AG04450 (cell line): ENCODE measurements at regions not wholly inside any gene's neighbourhood (a gene's known extent, or its start where the extent isn't known, plus 50 kb on each side); places are given as distances from the start of the nearest gene placed in this dataset.

Experiments used
- CTCF ChIA-PET: fragments of 300-600, 350-600 bp; formaldehyde crosslinking; extraction: SDS; loops from one replicate; lab custom pipeline; 2022; ENCODE audit warnings: antibody characterized with exemption, inconsistent platforms; lab: Charles Lee
- POLR2A ChIA-PET: fragments of 350-600 bp; formaldehyde crosslinking; extraction: SDS; loops from one replicate; lab custom pipeline; 2021; ENCODE audit warnings: antibody characterized with exemption, inconsistent platforms; lab: Yijun Ruan, JAX
- DNase-seq: peaks from one replicate; pipeline ENCODE4 v3.0.0-alpha.2; 2011; ENCODE audit warnings: low read depth, low spot score
- H3K27ac ChIP-seq: one replicate; pipeline ENCODE4 v1.5.1; 2012; ENCODE audit warnings: low read depth, low read length, control low read depth
- H3K27me3 ChIP-seq: one replicate; pipeline ENCODE4 v1.6.0; 2012; ENCODE audit warnings: low read length; ENCODE audit not compliant: control insufficient read depth, insufficient read depth
- H3K4me3 ChIP-seq: 2 replicates; pipeline ENCODE4 v1.5.1; 2011; ENCODE audit warnings: mild to moderate bottlenecking, low read depth, low read length, control low read depth
- H3K9me3 ChIP-seq: 2 replicates; pipeline ENCODE4 v1.5.1; 2012; ENCODE audit warnings: low read length; ENCODE audit not compliant: control insufficient read depth, insufficient read depth
- TF ChIP-seq, protein P1 (sequence below): IDR thresholded peaks from 2 replicates; pipeline ENCODE4 v1.5.1; 2011; ENCODE audit warnings: low read depth, low read length, control low read depth, inconsistent platforms

- CTCF ChIA-PET, result interaction anchor here (1.0 kb wide), 1 partner anchor 125 kb away, joined by 4 read pairs; no protein-coding TSS in a partner anchor
- POLR2A ChIA-PET, result no interaction called here
- H3K27ac ChIP-seq, result peak overlapping the region; percentile 31
Measured at GRCh38 chr16:86198206-86199118, 299.5 kb downstream of the IRF8 start.

DNA sequence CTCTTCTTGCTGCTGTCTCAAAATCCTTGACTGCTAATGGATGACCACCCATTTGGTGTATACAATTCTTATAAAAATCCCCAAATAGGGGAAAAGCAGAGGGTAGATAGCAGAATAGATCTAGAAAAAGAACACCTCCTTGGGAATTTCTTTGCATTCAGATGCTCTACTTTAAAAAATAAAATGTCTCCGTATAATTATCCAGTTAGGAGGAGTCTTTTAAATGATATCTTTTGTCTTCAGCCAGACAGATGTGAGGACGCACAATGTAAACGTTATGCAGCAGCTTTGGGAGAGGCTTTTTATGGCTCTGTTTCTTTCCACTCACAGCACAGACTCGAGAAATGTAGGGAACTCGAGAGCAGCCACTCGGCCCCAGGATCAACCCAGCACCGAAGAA is 300.2 kb downstream of the IRF8 start:
- Histone ChIP-seq H3K9me3 (peaks cover 3% of the 10 kb centered on the region; the same call in 1 of the 2 replicates), H3K27ac (peak overlapping the region; percentile 96), H3K27me3 (no peaks in the 10 kb centered on the region), H3K4me3 (no peak overlapping the region)
- POLR2A ChIA-PET, result interaction anchor here (0.6 to 1.5 kb wide), 3 partner anchors 22 to 317 kb away, joined by 3 to 6 read pairs (median 6); no protein-coding TSS in a partner anchor
- CTCF ChIA-PET, result interaction anchor here (1.0 to 1.7 kb wide), 3 partner anchors 126 to 378 kb away, joined by 4 to 7 read pairs (median 4); no protein-coding TSS in a partner anchor
- TF ChIP-seq, protein P1, sequence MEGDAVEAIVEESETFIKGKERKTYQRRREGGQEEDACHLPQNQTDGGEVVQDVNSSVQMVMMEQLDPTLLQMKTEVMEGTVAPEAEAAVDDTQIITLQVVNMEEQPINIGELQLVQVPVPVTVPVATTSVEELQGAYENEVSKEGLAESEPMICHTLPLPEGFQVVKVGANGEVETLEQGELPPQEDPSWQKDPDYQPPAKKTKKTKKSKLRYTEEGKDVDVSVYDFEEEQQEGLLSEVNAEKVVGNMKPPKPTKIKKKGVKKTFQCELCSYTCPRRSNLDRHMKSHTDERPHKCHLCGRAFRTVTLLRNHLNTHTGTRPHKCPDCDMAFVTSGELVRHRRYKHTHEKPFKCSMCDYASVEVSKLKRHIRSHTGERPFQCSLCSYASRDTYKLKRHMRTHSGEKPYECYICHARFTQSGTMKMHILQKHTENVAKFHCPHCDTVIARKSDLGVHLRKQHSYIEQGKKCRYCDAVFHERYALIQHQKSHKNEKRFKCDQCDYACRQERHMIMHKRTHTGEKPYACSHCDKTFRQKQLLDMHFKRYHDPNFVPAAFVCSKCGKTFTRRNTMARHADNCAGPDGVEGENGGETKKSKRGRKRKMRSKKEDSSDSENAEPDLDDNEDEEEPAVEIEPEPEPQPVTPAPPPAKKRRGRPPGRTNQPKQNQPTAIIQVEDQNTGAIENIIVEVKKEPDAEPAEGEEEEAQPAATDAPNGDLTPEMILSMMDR, result no peak
- no peak for DNase-seq

More at GRCh38 chr16:86198206-86199118, 299.5 kb downstream of the IRF8 start:
- TF ChIP-seq, protein P1, result no peak
- Histone ChIP-seq H3K27me3 (no peaks in the 10 kb centered on the region), H3K4me3 (no peak overlapping the region), H3K9me3 (peaks cover 3% of the 10 kb centered on the region; the same call in 1 of the 2 replicates)
- no peak for DNase-seq

GRCh38 chr16:86199871-86200695 is 301.1 kb downstream of the IRF8 start:
- Histone ChIP-seq H3K4me3 (peak overlapping the region; percentile 48), H3K27ac (peak overlapping the region; percentile 96), H3K27me3 (no peaks in the 10 kb centered on the region), H3K9me3 (peaks cover 3% of the 10 kb centered on the region; the same call in 1 of the 2 replicates)
- ChIA-PET CTCF (interaction anchor here (0.5 to 1.7 kb wide), 4 partner anchors 127 to 379 kb away, joined by 4 to 15 read pairs (median 6); no protein-coding TSS in a partner anchor), POLR2A (interaction anchor here (0.6 to 1.5 kb wide), 8 partner anchors 13 to 316 kb away, joined by 3 to 6 read pairs (median 3); no protein-coding TSS in a partner anchor)
- peak; percentile 90 for DNase-seq
- TF ChIP-seq, protein P1, result no peak

DNA sequence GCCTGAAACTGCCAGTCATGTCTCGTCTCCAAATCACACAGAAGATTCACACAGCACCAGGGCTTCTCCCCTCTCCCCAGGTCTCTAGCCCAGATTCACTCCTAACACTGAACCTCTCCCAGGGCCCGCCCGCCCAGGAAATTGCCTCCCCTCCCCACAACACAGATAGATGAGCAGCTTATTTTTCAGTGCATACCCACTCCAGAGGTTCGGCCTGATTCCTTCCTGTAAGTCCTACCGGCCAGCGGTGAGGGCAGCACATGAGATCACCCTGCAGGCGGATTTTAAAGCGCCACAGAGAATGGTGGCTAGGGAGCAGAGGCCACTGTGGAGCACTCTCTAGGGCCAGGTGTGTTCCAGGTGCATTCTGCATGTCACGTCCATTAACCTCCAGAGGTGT is 301.8 kb downstream of the IRF8 start:
- POLR2A ChIA-PET, result interaction anchor here (0.6 to 1.5 kb wide), 5 partner anchors 13 to 105 kb away, joined by 3 to 6 read pairs (median 3); no protein-coding TSS in a partner anchor
- CTCF ChIA-PET, result interaction anchor here (0.5 to 1.7 kb wide), 3 partner anchors 128 to 379 kb away, joined by 4 to 15 read pairs (median 7); no protein-coding TSS in a partner anchor
- peak overlapping the region; percentile 96 for H3K27ac ChIP-seq
- no peak overlapping the region for H3K4me3 ChIP-seq
- TF ChIP-seq, protein P1, result no peak
- H3K9me3 ChIP-seq, result peaks cover 3% of the 10 kb centered on the region; the same call in 1 of the 2 replicates
- no peaks in the 10 kb centered on the region for H3K27me3 ChIP-seq
- no peak for DNase-seq
